ENCODE measurements at regions not wholly inside any gene's neighbourhood (a gene's known extent, or its start where the extent isn't known, plus 50 kb on each side); places are given as distances from the start of the nearest gene placed in this dataset.

- no peak for DNase-seq (ENCODE audit: low read depth)
- TF ChIP-seq, protein P1, sequence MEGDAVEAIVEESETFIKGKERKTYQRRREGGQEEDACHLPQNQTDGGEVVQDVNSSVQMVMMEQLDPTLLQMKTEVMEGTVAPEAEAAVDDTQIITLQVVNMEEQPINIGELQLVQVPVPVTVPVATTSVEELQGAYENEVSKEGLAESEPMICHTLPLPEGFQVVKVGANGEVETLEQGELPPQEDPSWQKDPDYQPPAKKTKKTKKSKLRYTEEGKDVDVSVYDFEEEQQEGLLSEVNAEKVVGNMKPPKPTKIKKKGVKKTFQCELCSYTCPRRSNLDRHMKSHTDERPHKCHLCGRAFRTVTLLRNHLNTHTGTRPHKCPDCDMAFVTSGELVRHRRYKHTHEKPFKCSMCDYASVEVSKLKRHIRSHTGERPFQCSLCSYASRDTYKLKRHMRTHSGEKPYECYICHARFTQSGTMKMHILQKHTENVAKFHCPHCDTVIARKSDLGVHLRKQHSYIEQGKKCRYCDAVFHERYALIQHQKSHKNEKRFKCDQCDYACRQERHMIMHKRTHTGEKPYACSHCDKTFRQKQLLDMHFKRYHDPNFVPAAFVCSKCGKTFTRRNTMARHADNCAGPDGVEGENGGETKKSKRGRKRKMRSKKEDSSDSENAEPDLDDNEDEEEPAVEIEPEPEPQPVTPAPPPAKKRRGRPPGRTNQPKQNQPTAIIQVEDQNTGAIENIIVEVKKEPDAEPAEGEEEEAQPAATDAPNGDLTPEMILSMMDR (IDR thresholded peaks at IDR 0.05; ENCODE audit: control insufficient read depth, extremely low read depth, insufficient read depth), result peak; percentile 73
- no peak overlapping the region for H3K4me3 ChIP-seq (ENCODE audit: low read depth, low read length)
Observed at GRCh38 chr11:11789735-11790369, 51.9 kb upstream of the USP47 start.

- DNase-seq (ENCODE audit: low read depth), result no peak
- TF ChIP-seq, protein P1 (IDR thresholded peaks at IDR 0.05; ENCODE audit: control insufficient read depth, extremely low read depth, insufficient read depth), result no peak
- no peak overlapping the region for H3K4me3 ChIP-seq (ENCODE audit: low read depth, low read length)
Observed at GRCh38 chr11:11788063-11788710, 53.6 kb upstream of the USP47 start.

GRCh38 chr11:11787305-11788062 lies 54.3 kb upstream of the USP47 start:
- peak; percentile 61 for DNase-seq (ENCODE audit: low read depth)
- TF ChIP-seq, protein P1 (IDR thresholded peaks at IDR 0.05; ENCODE audit: control insufficient read depth, extremely low read depth, insufficient read depth), result peak; percentile 83
- no peak overlapping the region for H3K4me3 ChIP-seq (ENCODE audit: low read depth, low read length)

GRCh38 chr11:11786771-11787170 lies 55.0 kb upstream of the USP47 start:
- no peak overlapping the region for H3K4me3 ChIP-seq (ENCODE audit: low read depth, low read length)
- DNase-seq (ENCODE audit: low read depth), result no peak
- TF ChIP-seq, protein P1 (IDR thresholded peaks at IDR 0.05; ENCODE audit: control insufficient read depth, extremely low read depth, insufficient read depth), result peak; percentile 40

GRCh38 chr11:11786234-11786633 lies 55.5 kb upstream of the USP47 start:
- DNase-seq (ENCODE audit: low read depth), result peak; percentile 69
- no peak overlapping the region for H3K4me3 ChIP-seq (ENCODE audit: low read depth, low read length)
- TF ChIP-seq, protein P1 (IDR thresholded peaks at IDR 0.05; ENCODE audit: control insufficient read depth, extremely low read depth, insufficient read depth), result no peak

DNA sequence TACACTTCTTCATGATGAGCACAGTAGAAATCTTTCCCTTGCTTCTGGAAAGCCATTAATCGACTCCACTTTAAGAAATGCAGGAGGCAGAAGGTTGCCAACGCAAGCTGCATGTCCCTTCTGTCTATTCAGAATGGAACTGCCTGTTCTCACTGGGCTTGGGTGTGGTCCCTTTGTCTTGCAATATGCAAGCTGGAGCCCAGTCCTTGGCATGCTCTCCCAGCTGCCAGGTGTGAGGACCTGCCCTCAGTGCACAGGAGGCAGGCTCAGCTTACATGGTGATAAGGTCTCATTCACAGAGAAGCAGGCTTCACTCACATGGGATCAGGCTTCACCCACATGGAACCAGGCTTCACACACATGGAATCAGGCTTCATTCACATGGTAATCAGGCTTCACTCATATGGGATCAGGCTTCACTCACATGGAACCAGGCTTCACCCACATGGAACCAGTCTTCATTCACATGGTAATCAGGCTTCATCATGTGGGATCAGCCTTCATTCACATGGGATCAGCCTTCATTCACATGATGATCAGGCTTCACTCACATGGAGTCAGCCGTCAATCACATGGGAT lies 59.2 kb upstream of the USP47 start:
- DNase-seq (ENCODE audit: low read depth), result peak; percentile 46
- TF ChIP-seq, protein P1 (IDR thresholded peaks at IDR 0.05; ENCODE audit: control insufficient read depth, extremely low read depth, insufficient read depth), result no peak
- H3K4me3 ChIP-seq (ENCODE audit: low read depth, low read length), result no peak overlapping the region
